NCI-H526 (cell line): ENCODE measurements at regions not wholly inside any gene's neighbourhood (a gene's known extent, or its start where the extent isn't known, plus 50 kb on each side); places are given as distances from the start of the nearest gene placed in this dataset.

Experiments used
- DNase-seq, 2 experiments: peaks; one replicate each; lab custom pipeline; 2025; lab: John Stamatoyannopoulos, UW

DNA sequence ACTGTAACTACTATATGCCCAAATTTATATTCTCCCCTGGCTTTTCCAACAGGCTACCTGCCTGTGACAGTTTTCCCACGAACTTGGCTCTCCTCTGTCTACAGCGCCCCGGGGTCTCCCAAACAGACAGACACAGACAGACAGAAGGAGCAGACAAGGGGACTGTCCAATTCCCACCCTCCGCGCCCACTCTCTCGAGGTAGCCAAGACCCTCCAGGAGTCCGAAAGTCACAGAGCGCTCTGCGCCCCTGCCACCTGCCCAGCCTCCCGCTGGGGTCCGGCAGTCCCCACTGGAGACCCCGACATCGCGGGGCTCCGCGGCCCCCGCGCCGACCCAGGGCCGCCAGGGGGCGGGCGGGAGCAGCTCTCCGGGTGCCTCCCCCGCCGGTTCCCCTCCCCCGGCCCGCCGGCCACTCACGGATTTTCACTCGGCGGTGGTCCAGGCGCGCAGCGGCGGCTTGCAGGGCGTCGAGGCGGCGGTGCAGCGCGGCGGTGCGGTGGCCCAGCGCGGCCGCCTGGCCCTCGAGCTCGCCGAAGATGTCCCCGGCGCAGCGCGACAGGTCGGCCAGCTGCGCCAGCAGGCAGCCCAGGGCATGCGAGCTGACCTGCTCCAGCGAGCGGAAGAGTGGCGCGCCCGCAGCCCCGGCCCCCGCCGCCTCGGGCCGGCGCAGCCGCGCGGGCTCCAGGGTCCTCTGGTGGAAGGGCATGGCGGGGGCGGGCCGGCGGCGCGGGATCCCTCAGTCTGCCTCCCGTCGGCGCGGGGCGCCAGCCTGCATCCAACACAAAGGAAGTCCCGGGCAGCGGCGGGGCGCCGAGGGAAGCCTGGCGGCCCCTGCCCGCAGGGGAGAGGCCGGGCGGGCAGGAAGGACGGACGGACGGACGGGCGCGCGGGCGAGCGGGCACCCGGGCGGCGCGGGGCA lies 81.3 kb upstream of the CCDC28A start:
- DNase-seq: peak in 1 of 2 experiments; percentile 80

DNA sequence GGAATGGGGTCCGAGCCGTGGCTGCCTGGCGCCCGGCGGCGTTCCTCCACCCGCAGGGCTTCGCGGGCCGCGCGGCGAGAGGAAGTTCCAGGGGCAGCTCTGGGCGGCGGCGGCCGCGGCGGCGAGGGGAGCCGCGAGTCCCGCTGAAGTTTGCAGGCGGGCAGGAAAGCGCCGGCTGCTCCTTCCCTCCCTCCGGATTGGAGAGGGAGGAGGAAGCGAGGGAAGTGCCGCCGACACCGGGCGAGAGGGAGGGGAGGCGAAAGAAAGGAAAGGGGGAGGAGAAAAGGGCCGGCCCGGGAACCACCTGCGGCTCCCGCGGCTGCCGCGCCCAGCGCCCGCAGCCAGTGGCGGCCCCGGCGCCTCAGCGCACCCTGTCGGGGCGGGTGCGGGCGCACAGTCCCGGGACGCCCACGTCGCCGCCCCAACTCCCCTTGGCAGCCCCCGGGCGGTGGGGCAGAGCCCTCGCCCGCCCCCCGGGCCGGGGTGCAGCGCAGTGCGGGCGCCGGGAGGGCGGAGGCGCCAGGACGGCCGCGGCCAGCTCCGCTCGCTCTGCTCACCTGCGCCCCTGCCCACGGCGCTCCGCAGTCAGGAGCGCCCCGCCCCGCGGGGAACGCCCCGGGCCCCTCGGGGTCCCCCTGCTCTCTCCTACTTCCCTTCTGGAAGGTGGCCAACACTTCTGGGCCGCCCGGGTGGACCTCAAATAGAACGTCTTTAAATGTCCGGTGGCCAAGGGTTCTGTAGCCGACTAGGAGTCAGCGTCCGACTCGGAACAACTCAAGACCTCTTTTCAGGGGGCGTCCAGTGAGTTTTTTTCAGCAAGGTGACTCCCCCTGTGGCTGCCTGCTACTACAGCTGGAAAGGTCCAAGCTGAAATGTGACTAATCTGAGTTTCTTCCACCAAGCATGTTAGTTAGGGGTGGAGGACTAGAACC lies 80.3 kb upstream of the CCDC28A start:
- peak; percentile 54 to 89 for DNase-seq

DNA sequence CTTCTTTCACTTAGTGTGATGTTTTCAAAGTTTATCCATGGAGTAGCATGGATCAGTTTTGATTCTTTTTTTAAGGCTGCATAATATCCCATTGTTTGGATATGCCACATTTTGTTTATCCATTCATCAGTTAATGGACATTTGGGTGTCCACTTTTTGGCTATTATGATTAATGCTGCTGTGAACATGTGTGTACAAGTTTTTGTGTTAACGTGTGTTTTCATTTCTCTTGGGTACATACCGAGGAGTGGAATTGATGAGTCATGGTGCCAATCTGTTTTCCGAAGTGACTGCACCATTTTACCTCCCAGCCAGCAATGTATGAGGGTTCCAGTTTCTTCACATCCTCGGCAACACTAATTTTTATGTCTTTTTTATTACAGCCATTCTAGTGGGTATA lies 78.4 kb upstream of the CCDC28A start:
- DNase-seq: no peak

DNA sequence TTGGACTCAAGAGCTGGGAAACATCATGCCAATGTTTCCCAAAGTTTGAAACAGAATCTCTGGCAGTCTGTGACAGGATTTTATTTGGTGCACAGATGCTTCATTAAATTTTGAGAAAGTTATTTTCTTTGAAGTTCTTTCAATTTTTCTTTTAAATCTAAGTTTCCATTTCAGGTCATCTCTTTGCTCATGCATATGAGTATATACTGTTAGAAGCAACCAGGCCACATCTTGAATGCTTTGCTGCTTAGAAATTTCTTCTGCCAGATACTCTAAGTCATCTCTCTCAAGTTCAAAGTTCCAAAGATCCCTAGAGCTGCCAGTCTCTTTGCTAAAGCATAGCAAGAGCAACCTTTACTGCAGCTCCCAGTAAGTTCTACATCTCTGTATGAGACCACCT lies 59.1 kb upstream of the CCDC28A start:
- DNase-seq: no peak

DNA sequence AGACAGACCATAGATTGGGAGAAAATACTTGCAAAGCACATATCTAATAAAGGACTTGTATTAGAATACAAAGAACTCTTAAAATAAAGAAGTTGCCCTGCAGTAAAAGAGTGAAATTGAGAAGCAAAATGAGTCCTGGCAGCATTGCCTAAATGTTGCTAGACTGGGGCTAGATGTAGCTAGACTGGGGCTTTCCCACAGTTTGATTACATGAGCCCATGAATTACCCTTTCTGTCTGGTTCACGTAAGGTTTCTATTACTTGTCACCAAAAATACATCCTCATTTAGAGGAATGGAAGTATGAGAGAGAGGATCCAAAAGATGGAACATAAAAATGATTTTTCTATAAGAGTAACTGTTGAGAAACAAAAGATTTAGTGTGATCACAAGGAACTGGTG lies 57.6 kb upstream of the CCDC28A start:
- no peak for DNase-seq

- no peak for DNase-seq
Measured at GRCh38 chr6:138716971-138717665, 56.5 kb upstream of the CCDC28A start.

DNA sequence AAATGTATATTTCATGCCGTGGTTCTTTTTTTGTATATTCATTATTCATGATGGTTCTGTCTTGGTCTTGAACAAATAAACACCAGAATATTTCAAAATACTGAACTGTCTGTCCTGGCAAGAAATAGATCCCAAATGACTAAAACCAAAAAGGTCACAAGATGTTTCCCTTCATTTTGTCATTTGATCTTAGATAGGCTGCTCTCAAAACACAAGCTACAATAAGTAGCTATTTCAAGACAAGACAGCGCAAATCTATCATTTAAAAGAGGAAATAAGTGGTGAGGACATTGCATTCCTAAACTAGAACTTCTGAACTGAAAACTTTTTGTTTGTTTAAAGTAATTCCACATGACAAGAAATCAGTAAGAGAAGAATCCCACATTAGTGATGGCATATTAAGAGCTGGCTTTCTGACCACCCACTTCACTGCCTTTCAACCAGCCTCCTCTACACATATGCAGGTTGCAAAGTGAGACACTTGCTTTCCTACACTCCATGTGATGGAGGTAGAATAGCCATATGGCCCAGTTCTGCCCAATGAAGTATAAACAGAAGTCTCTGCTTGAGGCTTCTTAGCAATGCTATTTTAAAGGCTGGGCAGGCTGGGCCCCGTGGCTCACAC lies 54.4 kb upstream of the CCDC28A start:
- no peak for DNase-seq

GRCh38 chr6:138719744-138720143 lies 53.8 kb upstream of the CCDC28A start:
- DNase-seq: no peak

DNA sequence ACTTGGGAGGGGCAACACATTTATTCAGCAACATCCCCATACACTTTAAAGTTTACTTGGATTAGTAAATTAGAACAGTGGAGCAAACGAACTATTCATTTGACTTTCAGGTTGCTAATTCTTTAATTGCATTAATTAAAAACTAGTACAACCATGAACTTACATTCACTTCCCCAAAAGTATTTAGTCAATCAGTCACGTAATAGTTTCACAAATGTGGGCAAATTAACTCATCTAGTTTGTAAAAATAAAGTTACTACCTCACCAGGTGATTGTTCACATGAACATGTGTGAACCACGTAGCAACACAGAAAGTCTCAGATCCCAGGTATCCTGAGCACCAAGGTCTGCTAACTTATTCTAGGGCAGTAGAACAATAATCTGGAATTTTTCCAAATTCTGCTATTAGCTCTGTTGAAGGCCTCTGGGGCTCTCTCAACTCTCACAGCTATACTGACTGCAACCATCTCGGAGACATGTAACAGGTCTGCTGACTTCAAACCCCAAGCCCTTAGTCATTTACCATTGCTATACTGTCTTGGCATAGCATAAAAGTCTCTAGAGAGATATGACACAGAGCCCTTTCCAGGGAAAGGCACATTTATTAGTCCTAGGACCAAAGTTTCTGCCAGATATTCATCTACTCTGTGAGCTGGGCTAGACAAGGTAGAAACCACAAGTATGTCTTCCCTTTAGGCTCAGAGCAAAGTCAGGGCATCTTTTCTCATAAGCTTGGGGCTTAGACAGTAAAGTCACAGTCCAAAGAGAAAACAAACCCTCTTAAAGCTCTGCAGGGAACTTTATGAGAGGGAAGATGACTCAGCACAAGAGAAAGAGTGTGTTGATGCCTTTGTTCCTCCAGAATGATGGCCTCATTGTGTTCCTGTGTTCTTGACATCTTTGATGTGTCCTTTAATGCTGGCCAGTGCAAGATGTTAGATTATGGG lies 50.9 kb upstream of the CCDC28A start:
- no peak for DNase-seq
